K562 (cell line): ENCODE measurements at regions not wholly inside any gene's neighbourhood (a gene's known extent, or its start where the extent isn't known, plus 50 kb on each side); places are given as distances from the start of the nearest gene placed in this dataset.

Source experiments
- ATAC-seq: fragments of 200-7000 bp; cut with Tn5 transposase; 3 replicates; pipeline ENCODE4 v1.9.1; 2020; ENCODE audit warnings: moderate library complexity
- BruUV-seq: library from RNA; stranded (reverse); fragments of 400-500 nt; replicated peaks from 2 replicates; lab custom pipeline; 2021; lab: Mats Ljungman, UMichigan
- CTCF ChIA-PET: fragments of 300-600 bp; formaldehyde crosslinking; extraction: SDS; loops from one replicate; lab custom pipeline; 2021; ENCODE audit warnings: low intra/inter-chr PET ratio; lab: Yijun Ruan, JAX
- POLR2A ChIA-PET: fragments of 300-600, 350-650 bp; sonication (Branson Sonifier 250); formaldehyde crosslinking; extraction: SDS; loops from one replicate; lab custom pipeline; 2021; ENCODE audit warnings: antibody characterized with exemption, inconsistent platforms; lab: Yijun Ruan, JAX
- DNase-seq, 4 experiments: peaks; one replicate each; pipeline versions ENCODE4 v3.0.0 to v3.0.0-alpha.2; 2011 to 2018; ENCODE audit warnings: low spot score in 3 of 4, mixed read lengths in 3 of 4; ENCODE audit errors: extremely low read depth in 1 of 4
- FAIRE-seq: peaks from 2 replicates; lab custom pipeline; 2011; peaks lifted over from hg19 to GRCh38; lab: Jason Lieb, UNC
- H2AFZ ChIP-seq: 2 replicates; pipeline ENCODE4 v1.6.0; 2011; ENCODE audit warnings: low read depth, low read length, control low read depth, inconsistent platforms
- H3K27ac ChIP-seq: fragments of 200-600 bp; 3 replicates; pipeline ENCODE4 v1.8.0; 2011; ENCODE audit warnings: low read depth, mild to moderate bottlenecking, control low read depth, inconsistent platforms, low read length, moderate library complexity, mixed read lengths; ENCODE audit errors: extremely low read depth
- H3K27me3 ChIP-seq, 2 experiments: fragments of 300-600 bp in 1 of 2; 2 replicates in 1 of 2; 3 replicates in 1 of 2; pipeline versions ENCODE4 v1.6.0 to v1.8.0; 2011; ENCODE audit warnings: inconsistent platforms in 2 of 2, low read length in 2 of 2, mild to moderate bottlenecking in 1 of 2, mixed read lengths in 1 of 2, moderate library complexity in 1 of 2; ENCODE audit not compliant: control insufficient read depth in 2 of 2, insufficient read depth in 2 of 2
- H3K36me3 ChIP-seq: fragments of 300-600 bp; 3 replicates; pipeline ENCODE4 v1.8.0; 2011; ENCODE audit warnings: mild to moderate bottlenecking, low read length, inconsistent platforms; ENCODE audit not compliant: control insufficient read depth, insufficient read depth
- H3K4me1 ChIP-seq, 2 experiments: fragments of 200-600 bp in 1 of 2; replicated peaks in 1 of 2; 2 replicates in 1 of 2; 3 replicates in 1 of 2; pipeline versions ENCODE4 v1.5.1 to v1.8.0; 2011; ENCODE audit warnings: inconsistent platforms in 2 of 2, low read length in 2 of 2, mild to moderate bottlenecking in 1 of 2, mixed read lengths in 1 of 2, moderate library complexity in 1 of 2; ENCODE audit not compliant: control insufficient read depth in 2 of 2, insufficient read depth in 2 of 2
- H3K4me2 ChIP-seq: 2 replicates; pipeline ENCODE4 v1.6.1; 2011; ENCODE audit warnings: low read length, control low read depth, inconsistent platforms, mixed read lengths; ENCODE audit not compliant: insufficient read depth
- H3K4me3 ChIP-seq: fragments of 200-600 bp; sonication (generic), shearing (Covaris generic); 2 replicates; pipeline ENCODE4 v1.5.1; 2016; ENCODE audit warnings: control low read depth, inconsistent platforms
- H3K79me2 ChIP-seq: fragments of 200-600 bp; 3 replicates; pipeline ENCODE4 v1.8.0; 2011; ENCODE audit warnings: low read length, inconsistent platforms; ENCODE audit not compliant: control insufficient read depth, insufficient read depth
- H3K9ac ChIP-seq, 2 experiments: 2 replicates each; pipeline versions ENCODE4 v1.6.0 to v1.6.1; 2011; ENCODE audit warnings: low read depth in 2 of 2, low read length in 2 of 2, control low read depth in 1 of 2, inconsistent platforms in 1 of 2, mild to moderate bottlenecking in 1 of 2, mixed read lengths in 1 of 2; ENCODE audit not compliant: insufficient read depth in 1 of 2
- H3K9me1 ChIP-seq: one replicate; pipeline ENCODE4 v1.6.0; 2011; ENCODE audit warnings: inconsistent platforms, mild to moderate bottlenecking, low read length, moderate library complexity; ENCODE audit not compliant: control insufficient read depth, insufficient read depth
- H3K9me3 ChIP-seq: replicated peaks from 2 replicates; pipeline ENCODE4 v1.5.1; 2011; ENCODE audit warnings: low read depth, low read length, inconsistent platforms; ENCODE audit not compliant: control insufficient read depth, insufficient read depth
- H4K20me1 ChIP-seq: replicated peaks from 2 replicates; pipeline ENCODE4 v1.6.1; 2011; ENCODE audit warnings: low read length, inconsistent platforms, mixed read lengths; ENCODE audit not compliant: control insufficient read depth, insufficient read depth
- E4F1 ChIP-seq: fragments of 250-450 bp; sonication (Bioruptor Pico); IDR thresholded peaks from 2 replicates; pipeline ENCODE4 v1.5.0; 2021; ENCODE audit warnings: mild to moderate bottlenecking, borderline replicate concordance
- HNRNPUL1 ChIP-seq: fragments of 200-400 bp; formaldehyde crosslinking; IDR thresholded peaks from 2 replicates; pipeline ENCODE4 v1.6.1; 2017; ENCODE audit warnings: low read length
- MCM7 ChIP-seq, 2 experiments: fragments of 450-650 bp; IDR thresholded peaks; 2 replicates each; pipeline ENCODE4 v1.6.1; 2016 to 2018
- NCOA1 ChIP-seq: fragments of 450-650 bp; IDR thresholded peaks from 2 replicates; pipeline ENCODE4 v1.6.1; 2016; ENCODE audit warnings: low read depth
- TEAD4 ChIP-seq, 2 experiments: sonication (generic) in 1 of 2; formaldehyde crosslinking in 1 of 2; IDR thresholded peaks; 2 replicates each; pipeline versions ENCODE4 v1.6.1 to v1.8.0; 2012 to 2022; ENCODE audit warnings: borderline replicate concordance in 1 of 2, inconsistent platforms in 1 of 2, low read length in 1 of 2, mild to moderate bottlenecking in 1 of 2, missing genetic modification reagents in 1 of 2
- ZMIZ1 ChIP-seq, 2 experiments: fragments of 150-350 bp in 1 of 2; IDR thresholded peaks; 2 replicates each; pipeline ENCODE4 v1.6.1; 2012 to 2016; ENCODE audit warnings: low read depth in 2 of 2, low read length in 2 of 2, mild to moderate bottlenecking in 1 of 2, moderate library complexity in 1 of 2
- ZNF23 ChIP-seq: fragments of 250-450 bp; sonication (Bioruptor Pico); IDR thresholded peaks from 2 replicates; pipeline ENCODE4 v1.4.0; 2020; ENCODE audit warnings: mild to moderate bottlenecking
- ZNF24 ChIP-seq: fragments of 450-650 bp; IDR thresholded peaks from 2 replicates; pipeline ENCODE4 v1.6.1; 2016
- ZNF76 ChIP-seq: fragments of 250-450 bp; sonication (Bioruptor Pico); IDR thresholded peaks from 2 replicates; pipeline ENCODE4 v1.4.0; 2020; ENCODE audit warnings: mild to moderate bottlenecking, moderate library complexity, borderline replicate concordance
- WGBS: fragments of 100-300 bp; shearing (Covaris generic); methylation state at CpG from one replicate; pipeline ENCODE4 v1.1.6; 2016; ENCODE audit warnings: low coverage, mixed read lengths; ENCODE audit not compliant: insufficient coverage; ENCODE audit errors: missing lambda C conversion rate; 5-methylcytosine and 5-hydroxymethylcytosine counted together
- in situ Hi-C: fragments of 300-500 bp; cut with MboI; formaldehyde crosslinking; loops from 4 replicates; pipeline ENCODE4 v1.15.0; 2018; ENCODE audit warnings: inconsistent platforms, mixed read lengths
- intact Hi-C: fragments of 100-400 bp; cut with micrococcal nuclease; formaldehyde crosslinking; loops from 2 replicates; pipeline ENCODE4 v1.14.2; 2022

- TF ChIP-seq TEAD4 (IDR thresholded peaks at IDR 0.05; ENCODE audit: low read length) (no peak), TEAD4 (CRISPR knock-in tag; IDR thresholded peaks at IDR 0.05; ENCODE audit: borderline replicate concordance) (no peak), ZNF76 (CRISPR knock-in tag) (no peak), ZNF24 (no peak), ZMIZ1 (IDR thresholded peaks at IDR 0.05; ENCODE audit: low read depth in 2 of 2, low read length in 2 of 2) (no peak), MCM7 (IDR thresholded peaks at IDR 0.05) (no peak), HNRNPUL1 (no peak), NCOA1 (no peak), ZNF23 (CRISPR knock-in tag) (no peak), E4F1 (CRISPR knock-in tag) (no peak)
- H3K9me3 ChIP-seq: no peaks in the 10 kb centered on the region
- BruUV-seq: no TSS peak
- 93% methylated on average over 3 of the region's 3 CpGs for WGBS
- no peak overlapping the region for H3K27ac ChIP-seq
- in situ Hi-C loops: no loop called here
- ChIA-PET CTCF (no interaction called here), POLR2A (no interaction called here)
- peaks cover 70% of the 10 kb centered on the region for H3K36me3 ChIP-seq
- H3K4me1 ChIP-seq: no peaks in the 10 kb centered on the region
- no peak for FAIRE-seq
- no peak overlapping the region for H3K4me3 ChIP-seq
- ATAC-seq: no peak
- no peak for DNase-seq
- H3K4me2 ChIP-seq: no peak overlapping the region
- no peaks in the 10 kb centered on the region for H4K20me1 ChIP-seq
- no peaks in the 10 kb centered on the region; a peak in 1 of 5 replicates for H3K27me3 ChIP-seq
- intact Hi-C loops: no loop called here
- H3K9me1 ChIP-seq: no peaks in the 10 kb centered on the region
- H3K9ac ChIP-seq: no peak overlapping the region
- H3K79me2 ChIP-seq: no peaks in the 10 kb centered on the region
- no peak overlapping the region for H2AFZ ChIP-seq
These were observed 55.2 kb upstream of the ZNF746 start for GRCh38 chr7:149552799-149553198.
